GM12878 (cell line): ENCODE measurements at regions not wholly inside any gene's neighbourhood (a gene's known extent, or its start where the extent isn't known, plus 50 kb on each side); places are given as distances from the start of the nearest gene placed in this dataset.

Source experiments
- ATAC-seq: fragments of 200-7000 bp; cut with Tn5 transposase; 3 replicates; pipeline ENCODE4 v1.9.1; 2020; ENCODE audit warnings: mild to moderate bottlenecking, moderate library complexity
- BruUV-seq: library from RNA; stranded (reverse); fragments of 400-500 nt; replicated peaks from 2 replicates; lab custom pipeline; 2021; lab: Mats Ljungman, UMichigan
- CTCF ChIA-PET: fragments of 300-600 bp; sonication (Branson Sonifier 250); formaldehyde crosslinking; extraction: SDS; loops from one replicate; lab custom pipeline; 2021; ENCODE audit warnings: inconsistent platforms; lab: Yijun Ruan, JAX
- POLR2A ChIA-PET: fragments of 350-600 bp; formaldehyde crosslinking; extraction: SDS; loops from one replicate; lab custom pipeline; 2021; ENCODE audit warnings: inconsistent platforms; lab: Charles Lee
- RAD21 ChIA-PET: fragments of 300-600 bp; sonication (Branson Sonifier 250); formaldehyde crosslinking; loops from one replicate; lab custom pipeline; 2023; ENCODE audit warnings: antibody characterized with exemption; ENCODE audit not compliant: unreplicated experiment; lab: Charles Lee
- SMC1A ChIA-PET: fragments of 300-600 bp; sonication (Branson Sonifier 250); formaldehyde crosslinking; loops from one replicate; lab custom pipeline; 2023; ENCODE audit not compliant: unreplicated experiment, uncharacterized antibody; lab: Charles Lee
- DNase-seq: peaks from one replicate; pipeline ENCODE4 v3.0.0-alpha.2; 2011; ENCODE audit warnings: low read depth, low spot score
- FAIRE-seq: peaks from 3 replicates; lab custom pipeline; 2011; peaks lifted over from hg19 to GRCh38; lab: Jason Lieb, UNC
- H2AFZ ChIP-seq: 2 replicates; pipeline ENCODE4 v1.6.0; 2011; ENCODE audit warnings: low read depth, low read length, control low read depth; ENCODE audit not compliant: control insufficient read depth
- H3K27ac ChIP-seq: 2 replicates; pipeline ENCODE4 v1.5.1; 2011; ENCODE audit warnings: control low read depth; ENCODE audit not compliant: control insufficient read depth, insufficient read depth
- H3K27me3 ChIP-seq, 2 experiments: replicated peaks in 1 of 2; 2 replicates each; pipeline versions ENCODE4 v1.6.0 to v1.6.1; 2011; ENCODE audit warnings: low read length in 1 of 2; ENCODE audit not compliant: control insufficient read depth in 2 of 2, insufficient read depth in 2 of 2
- H3K36me3 ChIP-seq, 2 experiments: 2 replicates each; pipeline ENCODE4 v1.5.1; 2011; ENCODE audit warnings: low read length in 1 of 2; ENCODE audit not compliant: control insufficient read depth in 2 of 2, insufficient read depth in 2 of 2
- H3K4me1 ChIP-seq: 2 replicates; pipeline ENCODE4 v1.6.1; 2011; ENCODE audit warnings: mild to moderate bottlenecking, low read length, moderate library complexity, mixed read lengths; ENCODE audit not compliant: control insufficient read depth, insufficient read depth
- H3K4me2 ChIP-seq: 2 replicates; pipeline ENCODE4 v1.6.0; 2011; ENCODE audit warnings: control low read depth; ENCODE audit not compliant: control insufficient read depth, insufficient read depth
- H3K4me3 ChIP-seq: fragments of 200-600 bp; sonication (generic); 2 replicates; pipeline ENCODE4 v1.5.1; 2016
- H3K79me2 ChIP-seq: 2 replicates; pipeline ENCODE4 v1.6.0; 2011; ENCODE audit warnings: low read length; ENCODE audit not compliant: control insufficient read depth, insufficient read depth
- H3K9ac ChIP-seq: 2 replicates; pipeline ENCODE4 v1.8.0; 2011; ENCODE audit warnings: low read length, control low read depth, mixed read lengths; ENCODE audit not compliant: control insufficient read depth, insufficient read depth
- H3K9me3 ChIP-seq: replicated peaks from 3 replicates; pipeline ENCODE4 v1.5.1; 2011; ENCODE audit warnings: mild to moderate bottlenecking, low read length; ENCODE audit not compliant: control insufficient read depth, insufficient read depth
- H4K20me1 ChIP-seq: 2 replicates; pipeline ENCODE4 v1.6.0; 2011; ENCODE audit not compliant: control insufficient read depth, insufficient read depth
- HCFC1 ChIP-seq: fragments of 150-350 bp; IDR thresholded peaks from 2 replicates; pipeline ENCODE4 v1.6.1; 2014; ENCODE audit warnings: low read length
- MLLT1 ChIP-seq: fragments of 450-650 bp; IDR thresholded peaks from 2 replicates; pipeline ENCODE4 v1.6.1; 2016; ENCODE audit warnings: mild to moderate bottlenecking
- NFIC ChIP-seq: IDR thresholded peaks from 2 replicates; pipeline ENCODE4 v1.6.1; 2012; ENCODE audit warnings: low read depth, mild to moderate bottlenecking, inconsistent platforms, low read length, moderate library complexity
- POLR2A ChIP-seq: IDR thresholded peaks from 2 replicates; pipeline ENCODE4 v1.6.1; 2011; ENCODE audit warnings: low read depth, mild to moderate bottlenecking, low read length
- RUNX3 ChIP-seq: IDR thresholded peaks from 2 replicates; pipeline ENCODE4 v1.6.1; 2012; ENCODE audit warnings: low read length, inconsistent platforms
- SUZ12 ChIP-seq: fragments of 200-600 bp; sonication (generic); IDR thresholded peaks from one replicate; pipeline ENCODE4 v1.6.1; 2018; ENCODE audit warnings: antibody characterized with exemption, mild to moderate bottlenecking; ENCODE audit not compliant: unreplicated experiment
- TBL1XR1 ChIP-seq: IDR thresholded peaks from 2 replicates; pipeline ENCODE4 v1.6.1; 2012; ENCODE audit warnings: low read depth, low read length, improper control_type of control experiment
- YBX1 ChIP-seq: fragments of 450-650 bp; IDR thresholded peaks from 2 replicates; pipeline ENCODE4 v1.6.1; 2016; ENCODE audit warnings: antibody characterized with exemption
- YY1 ChIP-seq: IDR thresholded peaks from 2 replicates; pipeline ENCODE4 v1.6.1; 2011; ENCODE audit warnings: low read depth, mild to moderate bottlenecking, low read length
- ZBTB11 ChIP-seq: fragments of 450-650 bp; formaldehyde crosslinking; IDR thresholded peaks from 2 replicates; pipeline ENCODE4 v1.5.0; 2022; ENCODE audit warnings: mild to moderate bottlenecking, missing genetic modification characterization
- ZNF274 ChIP-seq: IDR thresholded peaks from one replicate; pipeline ENCODE4 v1.8.0; 2011; ENCODE audit not compliant: insufficient read length, insufficient read depth
- ZNF687 ChIP-seq: fragments of 450-650 bp; IDR thresholded peaks from 2 replicates; pipeline ENCODE4 v1.6.1; 2017; ENCODE audit warnings: mild to moderate bottlenecking, moderate library complexity
- WGBS: methylation state at CpG from one replicate; pipeline ENCODE4 v1.1.6; 2016; ENCODE audit warnings: low lambda C conversion rate; ENCODE audit not compliant: insufficient replicate concordance, insufficient coverage; ENCODE audit errors: missing lambda C conversion rate; 5-methylcytosine and 5-hydroxymethylcytosine counted together
- in situ Hi-C: fragments of 300-500 bp; cut with MboI; formaldehyde crosslinking; loops from 9 replicates; pipeline ENCODE4 v1.14.3; 2018; ENCODE audit warnings: mixed read lengths
- intact Hi-C: fragments of 100-400 bp; cut with micrococcal nuclease; formaldehyde crosslinking; loops from one replicate; pipeline ENCODE4 v1.14.2; 2022; ENCODE audit not compliant: unreplicated experiment

GRCh38 chr3:137524751-137525150 is 239.4 kb upstream of the SOX14 start:
- ChIA-PET SMC1A (interaction anchor here (0.6 to 2.1 kb wide), 2 partner anchors 9 to 1921 kb away, joined by 3 to 6 read pairs; no protein-coding TSS in a partner anchor), CTCF (no interaction called here), RAD21 (no interaction called here), POLR2A (no interaction called here)
- Histone ChIP-seq H3K79me2 (no peaks in the 10 kb centered on the region), H4K20me1 (no peaks in the 10 kb centered on the region), H3K36me3 (no peaks in the 10 kb centered on the region), H3K9ac (no peak overlapping the region), H3K27ac (no peak overlapping the region), H3K4me1 (no peaks in the 10 kb centered on the region), H3K9me3 (no peaks in the 10 kb centered on the region), H3K4me2 (no peak overlapping the region), H3K4me3 (no peak overlapping the region), H3K27me3 (no peaks in the 10 kb centered on the region), H2AFZ (no peak overlapping the region)
- BruUV-seq: no TSS peak
- FAIRE-seq: no peak
- TF ChIP-seq HCFC1: no peak
- TF ChIP-seq YY1: no peak
- TF ChIP-seq SUZ12: no peak
- TF ChIP-seq TBL1XR1: no peak
- TF ChIP-seq ZBTB11 (CRISPR knock-in tag): no peak
- no peak for TF ChIP-seq ZNF687
- no peak for TF ChIP-seq ZNF274
- no peak for TF ChIP-seq POLR2A
- TF ChIP-seq YBX1: no peak
- TF ChIP-seq RUNX3: no peak
- TF ChIP-seq NFIC: no peak
- no peak for TF ChIP-seq MLLT1
- DNase-seq: no peak
- intact Hi-C loops: no loop called here
- ATAC-seq: no peak
- in situ Hi-C loops: no loop called here
- 4% methylated on average over 1 of the region's 1 CpG for WGBS
